ENCODE measurements at regions not wholly inside any gene's neighbourhood (a gene's known extent, or its start where the extent isn't known, plus 50 kb on each side); places are given as distances from the start of the nearest gene placed in this dataset.

DNA sequence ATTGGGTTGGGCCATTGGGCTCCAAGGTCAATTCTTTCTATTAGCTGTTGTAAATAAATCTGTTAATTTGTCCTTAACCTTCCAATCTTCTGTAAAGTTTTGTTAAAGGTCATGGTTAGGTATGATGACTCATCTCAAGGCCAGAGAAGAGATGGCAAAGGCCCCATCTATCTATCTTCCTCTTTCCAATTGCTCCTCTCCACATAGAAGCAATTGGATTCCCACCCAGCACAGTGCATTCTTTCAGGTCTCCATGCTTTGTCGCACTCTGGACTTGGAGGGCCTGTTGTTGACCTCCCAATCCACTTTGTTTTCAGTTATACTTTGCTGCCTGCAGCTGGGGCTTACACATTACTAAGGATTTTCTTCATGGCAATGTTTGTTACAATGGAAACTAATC lies 118.5 kb downstream of the MFAP3L start:
- no peaks in the 10 kb centered on the region for H3K9me3 ChIP-seq (ENCODE audit: control insufficient read depth, insufficient read depth, low read length)
- CTCF ChIA-PET, result no interaction called here
- H3K27me3 ChIP-seq (ENCODE audit: control insufficient read depth, insufficient read depth, low read length), result no peaks in the 10 kb centered on the region
- no peak for TF ChIP-seq CTCF (IDR thresholded peaks at IDR 0.05; ENCODE audit: low read depth, low read length)
- POLR2A ChIA-PET, result no interaction called here
- no peak overlapping the region for H3K27ac ChIP-seq (ENCODE audit: low read depth, low read length)
- H3K4me3 ChIP-seq (ENCODE audit: low read depth, low read length), result no peak overlapping the region
- no peak for DNase-seq (ENCODE audit: low read depth, low spot score)

DNA sequence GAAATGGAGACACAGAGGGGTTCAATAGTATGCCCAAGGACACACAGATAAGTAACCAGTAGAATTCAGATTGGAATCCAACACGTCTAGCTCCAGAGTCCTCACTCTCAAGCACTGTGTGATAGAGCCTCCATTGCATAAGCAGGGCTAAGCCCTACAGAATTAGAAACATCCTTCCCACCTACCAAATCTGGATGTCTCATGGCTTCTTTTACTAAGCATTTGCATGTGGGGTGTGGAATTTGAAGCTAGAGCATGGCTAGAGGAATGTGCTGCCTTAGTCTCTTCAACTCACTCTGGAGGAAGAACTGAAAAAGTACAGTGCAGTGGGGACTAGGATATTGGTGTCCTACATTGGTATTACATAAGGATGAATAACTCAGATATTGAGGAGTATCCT lies 119.4 kb downstream of the MFAP3L start:
- no peak for TF ChIP-seq CTCF (IDR thresholded peaks at IDR 0.05; ENCODE audit: low read depth, low read length)
- H3K27ac ChIP-seq (ENCODE audit: low read depth, low read length), result no peak overlapping the region
- H3K27me3 ChIP-seq (ENCODE audit: control insufficient read depth, insufficient read depth, low read length), result no peaks in the 10 kb centered on the region
- H3K4me3 ChIP-seq (ENCODE audit: low read depth, low read length), result no peak overlapping the region
- no peak for DNase-seq (ENCODE audit: low read depth, low spot score)
- POLR2A ChIA-PET, result no interaction called here
- CTCF ChIA-PET, result no interaction called here
- no peaks in the 10 kb centered on the region for H3K9me3 ChIP-seq (ENCODE audit: control insufficient read depth, insufficient read depth, low read length)

GRCh38 chr4:169906104-169906503 lies 120.1 kb downstream of the MFAP3L start:
- H3K9me3 ChIP-seq (ENCODE audit: control insufficient read depth, insufficient read depth, low read length), result no peaks in the 10 kb centered on the region
- H3K27ac ChIP-seq (ENCODE audit: low read depth, low read length), result no peak overlapping the region
- ChIA-PET POLR2A (no interaction called here), CTCF (no interaction called here)
- no peaks in the 10 kb centered on the region for H3K27me3 ChIP-seq (ENCODE audit: control insufficient read depth, insufficient read depth, low read length)
- DNase-seq (ENCODE audit: low read depth, low spot score), result no peak
- TF ChIP-seq CTCF (IDR thresholded peaks at IDR 0.05; ENCODE audit: low read depth, low read length), result no peak
- H3K4me3 ChIP-seq (ENCODE audit: low read depth, low read length), result no peak overlapping the region

DNA sequence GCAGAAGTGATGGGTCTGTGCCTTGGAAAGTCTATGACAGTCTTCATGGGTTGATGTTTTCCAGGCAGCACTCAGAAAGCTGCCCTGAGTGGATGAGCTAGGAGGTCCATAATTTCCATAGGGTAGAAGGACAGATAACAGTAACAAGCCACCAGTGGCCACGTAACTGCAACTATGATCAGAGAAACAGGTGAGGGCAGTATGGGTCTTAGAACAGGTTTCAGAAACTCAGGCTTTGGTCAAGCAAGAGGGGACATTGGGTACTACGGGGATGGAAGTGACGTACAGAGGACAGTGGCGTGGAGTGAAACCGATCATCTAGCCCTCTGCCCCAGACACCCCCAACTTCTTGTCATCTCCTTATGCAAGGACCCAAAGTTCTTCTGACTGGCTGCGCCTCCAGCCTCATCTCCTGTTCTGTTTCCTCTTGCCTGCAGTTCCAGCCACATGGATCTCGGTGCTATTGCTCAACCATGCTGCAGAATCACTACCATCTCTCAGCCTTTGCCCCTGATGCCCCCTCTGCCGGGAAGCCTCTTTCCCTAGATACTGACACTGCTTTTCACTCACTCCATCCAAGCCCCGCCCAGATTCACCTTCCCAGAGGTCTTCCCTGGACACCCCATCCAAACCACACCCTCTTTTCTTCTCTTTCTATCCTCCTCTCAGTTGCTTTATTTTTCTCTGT lies 123.4 kb downstream of the MFAP3L start:
- POLR2A ChIA-PET, result no interaction called here
- TF ChIP-seq CTCF (IDR thresholded peaks at IDR 0.05; ENCODE audit: low read depth, low read length), result no peak

DNA sequence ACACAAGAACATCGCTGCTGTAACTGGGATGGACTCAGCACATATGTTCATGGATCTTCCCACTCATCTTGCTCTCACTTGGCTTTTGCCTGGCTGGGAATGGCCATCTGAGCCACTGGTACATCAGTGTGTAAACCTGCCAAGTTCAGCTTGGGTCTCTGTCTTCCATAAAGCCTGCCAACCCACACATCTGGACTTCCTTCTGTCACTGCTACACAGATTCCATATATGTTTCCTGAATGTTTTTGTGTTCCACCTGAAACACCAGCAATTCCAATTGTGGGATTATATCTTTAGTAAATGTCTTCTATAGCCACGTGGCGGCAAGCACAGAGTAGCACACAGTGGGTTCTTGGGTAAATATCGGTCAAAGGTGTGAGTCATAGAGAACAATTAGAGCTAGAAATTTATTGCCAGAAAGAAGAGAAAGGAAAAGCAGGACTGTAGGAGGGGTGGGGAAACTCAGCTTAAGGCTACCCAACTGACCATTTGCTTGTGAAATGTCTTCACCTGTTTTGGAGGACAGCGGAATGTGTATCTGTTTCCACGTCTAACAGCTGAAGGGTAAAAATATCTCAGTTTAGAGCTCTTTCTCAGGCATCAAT lies 125.9 kb downstream of the MFAP3L start:
- POLR2A ChIA-PET, result no interaction called here
- no peaks in the 10 kb centered on the region for H3K27me3 ChIP-seq (ENCODE audit: control insufficient read depth, insufficient read depth, low read length)
- H3K9me3 ChIP-seq (ENCODE audit: control insufficient read depth, insufficient read depth, low read length), result no peaks in the 10 kb centered on the region
- H3K4me3 ChIP-seq (ENCODE audit: low read depth, low read length), result no peak overlapping the region
- H3K27ac ChIP-seq (ENCODE audit: low read depth, low read length), result no peak overlapping the region
- no peak for DNase-seq (ENCODE audit: low read depth, low spot score)
- no peak for TF ChIP-seq CTCF (IDR thresholded peaks at IDR 0.05; ENCODE audit: low read depth, low read length)
- CTCF ChIA-PET, result no interaction called here

More for the DNA sequence above, 123.4 kb downstream of the MFAP3L start:
- H3K4me3 ChIP-seq (ENCODE audit: low read depth, low read length), result no peak overlapping the region
- CTCF ChIA-PET, result no interaction called here
- no peaks in the 10 kb centered on the region for H3K27me3 ChIP-seq (ENCODE audit: control insufficient read depth, insufficient read depth, low read length)
- no peak for DNase-seq (ENCODE audit: low read depth, low spot score)
- no peak overlapping the region for H3K27ac ChIP-seq (ENCODE audit: low read depth, low read length)
- no peaks in the 10 kb centered on the region for H3K9me3 ChIP-seq (ENCODE audit: control insufficient read depth, insufficient read depth, low read length)
